Lower lobe of right lung (tissue), 2 donors: ENCODE measurements at regions not wholly inside any gene's neighbourhood (a gene's known extent, or its start where the extent isn't known, plus 50 kb on each side); places are given as distances from the start of the nearest gene placed in this dataset.

Source experiments
- ATAC-seq, 2 donors: fragments of 200-7000 bp; cut with Tn5 transposase; one replicate each; pipeline ENCODE4 v1.9.1; 2020 to 2022; ENCODE audit warnings: mild to moderate bottlenecking in 2 of 2, moderate library complexity in 2 of 2
- DNase-seq: peaks from one replicate; pipeline ENCODE4 v3.0.0-alpha.2; 2020
- H3K27ac ChIP-seq: fragments of 200-600 bp; one replicate; pipeline ENCODE4 v1.8.0; 2022
- H3K27me3 ChIP-seq: fragments of 200-600 bp; one replicate; pipeline ENCODE4 v1.8.0; 2022; ENCODE audit warnings: low read depth
- H3K36me3 ChIP-seq: fragments of 200-600 bp; one replicate; pipeline ENCODE4 v1.8.0; 2022; ENCODE audit warnings: mild to moderate bottlenecking
- H3K4me1 ChIP-seq: fragments of 200-600 bp; one replicate; pipeline ENCODE4 v1.8.0; 2022
- H3K4me3 ChIP-seq: fragments of 200-600 bp; one replicate; pipeline ENCODE4 v1.8.0; 2022; ENCODE audit warnings: mild to moderate bottlenecking
- H3K9me3 ChIP-seq: fragments of 200-600 bp; one replicate; pipeline ENCODE4 v1.8.0; 2022
- CTCF ChIP-seq: fragments of 200-600 bp; IDR thresholded peaks from one replicate; pipeline ENCODE4 v1.8.0; 2022; ENCODE audit warnings: antibody characterized with exemption, mild to moderate bottlenecking
- intact Hi-C: fragments of 100-400 bp; cut with DNase I; formaldehyde crosslinking; loops from one replicate; pipeline ENCODE4 v1.11.0; 2022
- donor health status: DM: no; HTN: yes; CAD: no; lungs with severe emphysema.

- TF ChIP-seq CTCF: no peak
- Histone ChIP-seq H3K27ac (no peak overlapping the region), H3K27me3 (no peaks in the 10 kb centered on the region), H3K4me1 (no peaks in the 10 kb centered on the region), H3K36me3 (no peaks in the 10 kb centered on the region), H3K9me3 (no peaks in the 10 kb centered on the region), H3K4me3 (no peak overlapping the region)
- intact Hi-C loops: no loop called here
- DNase-seq: no peak
- ATAC-seq: no peak
These were observed 108.2 kb upstream of the MAMLD1 start for GRCh38 chrX:150254909-150255308.

DNA sequence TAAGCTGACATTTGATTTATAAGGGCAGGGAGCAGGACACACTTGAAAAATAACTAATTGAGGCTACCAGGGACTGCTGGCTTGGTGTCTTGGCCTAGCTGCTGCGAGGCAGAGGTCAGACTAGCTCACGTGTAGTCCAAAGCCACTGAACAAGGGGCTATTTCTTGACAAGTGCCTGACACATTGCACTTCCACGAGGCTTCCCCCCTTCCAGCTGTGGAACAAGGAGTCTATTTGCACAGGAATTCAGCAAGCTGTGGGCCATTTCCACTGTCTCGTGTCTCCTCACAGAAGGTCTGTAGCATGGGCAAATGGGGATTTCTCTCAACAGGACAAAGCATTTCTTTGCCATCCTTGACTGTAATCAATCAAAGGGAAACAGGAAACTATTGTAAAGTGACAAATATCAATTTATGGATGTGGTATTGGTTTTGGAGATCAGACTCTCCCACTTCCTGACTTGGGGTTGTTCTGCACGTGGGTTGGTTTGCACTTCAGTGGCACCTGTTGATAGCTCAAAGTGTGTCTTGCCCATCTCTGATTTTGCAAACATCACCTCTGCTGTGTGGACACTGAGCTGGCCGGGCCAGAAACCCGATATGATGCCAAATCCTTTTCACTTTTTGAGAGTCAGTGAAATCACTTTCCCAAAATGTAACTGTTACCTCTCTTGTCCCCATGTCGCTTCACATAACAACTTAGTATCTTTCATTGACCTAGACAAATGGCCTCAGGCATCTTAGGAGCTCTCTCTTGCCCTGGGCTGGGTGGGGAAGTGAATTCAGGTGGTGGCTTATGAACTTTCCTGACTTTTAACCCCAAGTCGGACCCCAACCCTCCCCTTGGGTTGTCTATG is 107.4 kb upstream of the MAMLD1 start:
- Histone ChIP-seq H3K4me3 (no peak overlapping the region), H3K27me3 (no peaks in the 10 kb centered on the region), H3K4me1 (no peaks in the 10 kb centered on the region), H3K27ac (no peak overlapping the region), H3K36me3 (no peaks in the 10 kb centered on the region), H3K9me3 (no peaks in the 10 kb centered on the region)
- ATAC-seq (no peak), DNase-seq (no peak)
- intact Hi-C loops: no loop called here
- TF ChIP-seq CTCF: no peak

DNA sequence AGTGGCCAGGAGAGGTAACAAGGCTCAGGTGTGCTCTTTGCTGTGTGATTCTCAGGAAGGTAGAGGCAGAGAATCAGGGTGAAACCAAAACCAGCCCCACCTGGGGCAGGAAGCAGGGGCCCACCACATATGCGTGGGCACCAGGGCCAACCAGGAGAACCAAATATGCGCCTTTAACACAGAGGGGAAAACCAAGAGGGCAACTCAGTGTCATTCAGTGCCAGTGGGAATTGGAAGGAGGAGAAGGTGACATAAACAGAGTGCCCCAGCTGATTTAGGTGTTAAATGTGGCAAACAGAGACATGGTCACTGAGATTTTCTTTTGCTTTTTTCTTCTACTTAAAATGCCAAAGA is 106.8 kb upstream of the MAMLD1 start:
- ATAC-seq (no peak), DNase-seq (no peak)
- no peaks in the 10 kb centered on the region for H3K9me3 ChIP-seq
- H3K4me1 ChIP-seq: no peaks in the 10 kb centered on the region
- no peak overlapping the region for H3K4me3 ChIP-seq
- no peak overlapping the region for H3K27ac ChIP-seq
- H3K36me3 ChIP-seq: no peaks in the 10 kb centered on the region
- H3K27me3 ChIP-seq: no peaks in the 10 kb centered on the region
- no peak for TF ChIP-seq CTCF
- intact Hi-C loops: no loop called here

- TF ChIP-seq CTCF: no peak
- Histone ChIP-seq H3K36me3 (no peaks in the 10 kb centered on the region), H3K27ac (no peak overlapping the region), H3K4me1 (no peaks in the 10 kb centered on the region), H3K27me3 (no peaks in the 10 kb centered on the region), H3K9me3 (no peaks in the 10 kb centered on the region), H3K4me3 (no peak overlapping the region)
- intact Hi-C loops: no loop called here
- ATAC-seq: no peak
- no peak for DNase-seq
These were observed 105.6 kb upstream of the MAMLD1 start for GRCh38 chrX:150257353-150258175.

GRCh38 chrX:150258176-150258425 is 105.0 kb upstream of the MAMLD1 start:
- ATAC-seq (no peak), DNase-seq (no peak)
- intact Hi-C loops: no loop called here
- Histone ChIP-seq H3K9me3 (no peaks in the 10 kb centered on the region), H3K36me3 (no peaks in the 10 kb centered on the region), H3K4me1 (no peaks in the 10 kb centered on the region), H3K27me3 (no peaks in the 10 kb centered on the region), H3K4me3 (no peak overlapping the region), H3K27ac (no peak overlapping the region)
- TF ChIP-seq CTCF: no peak
